NCI-H524 treated with DMSO at 0.1 percent for 48 hours (cell line): ENCODE measurements at regions not wholly inside any gene's neighbourhood (a gene's known extent, or its start where the extent isn't known, plus 50 kb on each side); places are given as distances from the start of the nearest gene placed in this dataset.
"Not testable (repeated sequence)": the region's sequence is repeated elsewhere in the genome, so short reads cannot be mapped to it uniquely, and the experiment has no call there.

Experiments used
- DNase-seq: peaks from one replicate; lab custom pipeline; 2025; lab: John Stamatoyannopoulos, UW

- no peak for DNase-seq
These were observed 67.9 kb downstream of the FAM47C start for GRCh38 chrX:37075892-37076595.

GRCh38 chrX:37076983-37077382, 68.8 kb downstream of the FAM47C start:
- no peak for DNase-seq

- DNase-seq = no peak
These were observed 69.7 kb downstream of the FAM47C start for GRCh38 chrX:37077646-37078433.

GRCh38 chrX:37078434-37078703, 70.2 kb downstream of the FAM47C start:
- DNase-seq = no peak

GRCh38 chrX:37083880-37084279, 75.7 kb downstream of the FAM47C start:
- peak; percentile 49 for DNase-seq

- not testable (repeated sequence) for DNase-seq
These were observed 77.5 kb downstream of the FAM47C start for GRCh38 chrX:37085699-37086098.

- not testable (repeated sequence) for DNase-seq
These were observed 78.7 kb downstream of the FAM47C start for GRCh38 chrX:37086820-37087219.

GRCh38 chrX:37087875-37088274, 79.7 kb downstream of the FAM47C start:
- DNase-seq = not testable (repeated sequence)

- not testable (repeated sequence) for DNase-seq
These were observed 80.6 kb downstream of the FAM47C start for GRCh38 chrX:37088778-37089177.

GRCh38 chrX:37090142-37090541, 82.0 kb downstream of the FAM47C start:
- not testable (repeated sequence) for DNase-seq

GRCh38 chrX:37096422-37097124, 88.4 kb downstream of the FAM47C start:
- DNase-seq = not testable (repeated sequence)
